ENCODE measurements at regions not wholly inside any gene's neighbourhood (a gene's known extent, or its start where the extent isn't known, plus 50 kb on each side); places are given as distances from the start of the nearest gene placed in this dataset.

GRCh38 chr13:44803390-44803789 lies 185.9 kb downstream of the NUFIP1 start:
- Mint-ChIP-seq H3K27ac (ENCODE audit: unreplicated experiment) (no peak overlapping the region), H3K36me3 (ENCODE audit: low read depth) (no peaks in the 10 kb centered on the region), H3K4me3 (ENCODE audit: unreplicated experiment) (no peak overlapping the region), H3K9me3 (ENCODE audit: low read depth) (no peaks in the 10 kb centered on the region), H3K4me1 (ENCODE audit: low read depth) (peaks cover 12% of the 10 kb centered on the region), H3K27me3 (ENCODE audit: low read depth) (no peaks in the 10 kb centered on the region)
- no peak for TF ChIP-seq CTCF (IDR thresholded peaks at IDR 0.05)
- no peak for DNase-seq (ENCODE audit: low spot score)

GRCh38 chr13:44802491-44802890 lies 186.8 kb downstream of the NUFIP1 start:
- no peaks in the 10 kb centered on the region for H3K9me3 Mint-ChIP-seq (ENCODE audit: low read depth)
- H3K36me3 Mint-ChIP-seq (ENCODE audit: low read depth): no peaks in the 10 kb centered on the region
- no peak for TF ChIP-seq CTCF (IDR thresholded peaks at IDR 0.05)
- no peak for DNase-seq (ENCODE audit: low spot score)
- H3K27me3 Mint-ChIP-seq (ENCODE audit: low read depth): no peaks in the 10 kb centered on the region
- no peak overlapping the region for H3K27ac Mint-ChIP-seq (ENCODE audit: unreplicated experiment)
- H3K4me1 Mint-ChIP-seq (ENCODE audit: low read depth): peaks cover 12% of the 10 kb centered on the region
- no peak overlapping the region for H3K4me3 Mint-ChIP-seq (ENCODE audit: unreplicated experiment)

- H3K36me3 Mint-ChIP-seq (ENCODE audit: low read depth): no peaks in the 10 kb centered on the region
- no peak for TF ChIP-seq CTCF (IDR thresholded peaks at IDR 0.05)
- peaks cover 12% of the 10 kb centered on the region for H3K4me1 Mint-ChIP-seq (ENCODE audit: low read depth)
- peak overlapping the region; percentile 67 for H3K27ac Mint-ChIP-seq (ENCODE audit: unreplicated experiment)
- no peak for DNase-seq (ENCODE audit: low spot score)
- H3K27me3 Mint-ChIP-seq (ENCODE audit: low read depth): no peaks in the 10 kb centered on the region
- no peak overlapping the region for H3K4me3 Mint-ChIP-seq (ENCODE audit: unreplicated experiment)
- H3K9me3 Mint-ChIP-seq (ENCODE audit: low read depth): no peaks in the 10 kb centered on the region
Observed at GRCh38 chr13:44801990-44802389, 187.3 kb downstream of the NUFIP1 start.

- no peaks in the 10 kb centered on the region for H3K36me3 Mint-ChIP-seq (ENCODE audit: low read depth)
- no peak for TF ChIP-seq CTCF (IDR thresholded peaks at IDR 0.05)
Observed at GRCh38 chr13:44800626-44801025, 188.6 kb downstream of the NUFIP1 start.

GRCh38 chr13:44797685-44798084 lies 191.6 kb downstream of the NUFIP1 start:
- no peaks in the 10 kb centered on the region for H3K27me3 Mint-ChIP-seq (ENCODE audit: low read depth)
- peaks cover 10% of the 10 kb centered on the region for H3K4me1 Mint-ChIP-seq (ENCODE audit: low read depth)
- DNase-seq (ENCODE audit: low spot score): no peak
- TF ChIP-seq CTCF (IDR thresholded peaks at IDR 0.05): no peak
- H3K4me3 Mint-ChIP-seq (ENCODE audit: unreplicated experiment): no peak overlapping the region
- no peaks in the 10 kb centered on the region for H3K36me3 Mint-ChIP-seq (ENCODE audit: low read depth)
- H3K9me3 Mint-ChIP-seq (ENCODE audit: low read depth): no peaks in the 10 kb centered on the region
- no peak overlapping the region for H3K27ac Mint-ChIP-seq (ENCODE audit: unreplicated experiment)

More at GRCh38 chr13:44800626-44801025, 188.6 kb downstream of the NUFIP1 start:
- no peaks in the 10 kb centered on the region for H3K27me3 Mint-ChIP-seq (ENCODE audit: low read depth)
- DNase-seq (ENCODE audit: low spot score): no peak
- no peak overlapping the region for H3K4me3 Mint-ChIP-seq (ENCODE audit: unreplicated experiment)
- peaks cover 12% of the 10 kb centered on the region for H3K4me1 Mint-ChIP-seq (ENCODE audit: low read depth)
- no peaks in the 10 kb centered on the region for H3K9me3 Mint-ChIP-seq (ENCODE audit: low read depth)
- no peak overlapping the region for H3K27ac Mint-ChIP-seq (ENCODE audit: unreplicated experiment)

Data from chondrocyte (in vitro differentiated cells).